NCI-H2227 (cell line): ENCODE measurements at regions not wholly inside any gene's neighbourhood (a gene's known extent, or its start where the extent isn't known, plus 50 kb on each side); places are given as distances from the start of the nearest gene placed in this dataset.
"Not testable (repeated sequence)": the region's sequence is repeated elsewhere in the genome, so short reads cannot be mapped to it uniquely, and the experiment has no call there.

Experiments used
- DNase-seq: peaks from one replicate; lab custom pipeline; 2025; ENCODE audit not compliant: unreplicated experiment; lab: John Stamatoyannopoulos, UW

DNA sequence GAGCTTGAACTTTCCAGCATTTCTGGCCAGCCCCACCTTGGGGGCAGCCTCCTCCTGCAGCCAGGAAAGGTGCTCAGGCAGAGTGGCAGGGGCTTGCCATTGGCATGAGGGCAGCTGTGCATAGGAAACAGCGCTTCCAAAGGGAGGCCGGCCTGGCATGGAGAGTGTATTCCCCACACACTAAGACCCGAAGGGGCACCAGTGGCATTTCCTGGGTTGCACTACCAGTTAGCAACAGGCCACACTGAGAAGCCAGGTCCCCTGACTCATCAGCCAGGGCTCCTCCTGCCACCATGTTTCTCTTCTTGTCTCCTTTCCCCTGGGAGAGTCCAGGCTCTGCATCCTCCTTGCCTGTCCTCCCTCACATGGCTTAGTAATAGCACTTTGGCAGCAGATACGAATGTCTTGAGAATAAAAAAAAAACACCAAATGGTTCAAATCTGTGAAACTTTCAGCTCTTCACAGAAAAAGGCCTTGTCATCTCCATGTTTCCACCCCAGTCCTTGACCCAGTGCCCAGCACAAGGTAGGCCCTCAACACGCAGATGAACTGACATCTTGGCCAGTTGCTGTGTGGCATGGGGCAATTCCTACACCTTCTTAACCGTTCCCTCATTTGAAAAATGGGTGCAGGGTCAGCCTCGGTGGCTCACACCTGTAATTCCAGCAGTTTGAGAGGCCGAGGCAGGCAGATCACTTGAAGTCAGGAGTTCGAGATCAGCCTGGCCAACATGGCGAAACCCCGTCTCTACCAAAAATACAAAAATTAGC lies 180.4 kb downstream of the SMAD6 start:
- no peak for DNase-seq

DNA sequence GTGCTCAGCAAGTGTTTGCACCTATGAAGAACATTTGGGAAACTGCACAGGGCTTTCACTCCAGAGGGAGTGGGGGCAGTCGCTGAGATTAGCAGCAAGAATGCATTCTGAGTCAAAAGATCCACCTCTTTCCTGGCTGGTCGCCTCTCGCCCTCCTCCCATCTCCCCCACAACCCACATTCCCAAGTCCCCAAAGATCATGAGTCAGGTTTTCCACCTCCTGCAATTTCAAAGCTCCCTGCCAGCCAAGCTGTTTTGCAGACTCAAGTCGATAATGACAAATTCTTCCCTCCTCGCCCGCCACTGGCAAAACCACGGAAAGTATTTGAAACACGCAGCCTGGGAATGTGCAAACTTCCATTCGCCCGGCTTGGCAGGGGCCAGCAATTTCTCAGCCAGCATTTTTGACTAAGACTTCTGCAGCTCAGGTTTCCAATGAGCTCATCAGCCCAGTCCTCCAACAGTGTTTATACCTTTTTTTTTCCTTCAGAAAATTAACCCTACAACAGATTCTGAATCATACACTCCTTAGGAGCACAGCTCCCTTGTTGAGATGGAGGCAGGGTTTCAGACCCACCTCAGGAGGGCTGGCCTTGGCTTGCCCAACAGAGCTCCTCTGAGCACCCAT lies 181.4 kb downstream of the SMAD6 start:
- DNase-seq: no peak

GRCh38 chr15:66884115-66884622 lies 181.2 kb upstream of the SMAD3 start:
- no peak for DNase-seq

DNA sequence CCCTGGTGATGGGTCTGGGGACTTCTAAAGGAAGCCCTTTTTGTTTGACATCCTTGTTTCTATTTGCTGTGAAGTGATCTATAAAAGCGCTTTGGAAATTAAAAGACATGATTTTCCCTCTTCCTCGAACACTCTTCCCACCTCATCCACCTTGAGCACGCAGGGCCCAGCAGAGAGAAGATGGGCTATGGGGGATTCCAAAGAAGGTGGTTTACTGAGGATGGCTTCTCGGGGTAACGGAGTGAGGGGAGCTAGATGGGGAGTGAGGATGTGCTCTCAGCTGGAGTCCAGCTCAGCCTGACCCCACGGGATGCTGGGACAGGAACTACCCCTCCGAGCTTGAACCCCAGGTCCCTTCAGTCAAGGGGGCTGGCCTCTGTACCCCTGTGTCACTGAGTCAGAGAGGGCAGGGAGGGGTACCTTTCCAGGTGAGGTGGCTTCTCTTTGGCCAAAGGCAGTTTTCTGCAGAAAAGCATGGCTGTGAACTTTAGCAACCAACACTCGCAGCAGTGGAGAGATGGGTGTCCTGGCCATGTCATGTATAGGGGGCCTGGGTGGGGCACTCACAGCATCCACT lies 180.7 kb upstream of the SMAD3 start:
- no peak for DNase-seq

GRCh38 chr15:66885281-66885915 lies 180.0 kb upstream of the SMAD3 start:
- DNase-seq: no peak

GRCh38 chr15:66886241-66886675 lies 179.1 kb upstream of the SMAD3 start:
- DNase-seq: no peak

DNA sequence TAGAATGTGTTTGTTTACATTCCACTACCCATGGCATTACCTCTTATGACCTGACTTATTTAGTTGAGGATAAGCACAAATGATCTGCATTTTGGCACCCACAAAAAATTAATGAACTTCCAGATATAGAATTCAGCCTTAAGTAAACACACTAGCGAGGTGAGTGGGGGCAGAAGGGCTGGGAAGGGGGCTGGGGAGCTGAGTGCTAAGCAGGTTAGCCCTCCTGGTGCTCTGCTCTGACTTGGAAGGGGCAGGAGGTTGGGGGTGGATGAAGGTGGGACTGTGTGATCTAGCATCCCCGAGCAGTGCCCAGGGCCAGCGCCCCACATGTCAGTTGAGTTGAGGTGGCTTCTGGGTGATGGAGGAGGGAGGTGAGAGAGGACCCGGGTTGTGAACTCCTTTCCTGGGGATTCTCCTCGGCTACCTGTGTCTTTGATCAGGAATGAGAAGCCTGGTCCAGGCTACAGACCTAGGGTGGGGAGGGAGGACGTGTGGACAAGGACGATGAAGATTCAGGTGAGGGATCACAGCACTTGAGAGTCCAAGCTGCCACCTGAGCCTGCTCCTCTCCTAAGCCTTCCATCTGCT lies 178.6 kb upstream of the SMAD3 start:
- no peak for DNase-seq

GRCh38 chr15:66889298-66889697 lies 176.1 kb upstream of the SMAD3 start:
- not testable (repeated sequence) for DNase-seq

DNA sequence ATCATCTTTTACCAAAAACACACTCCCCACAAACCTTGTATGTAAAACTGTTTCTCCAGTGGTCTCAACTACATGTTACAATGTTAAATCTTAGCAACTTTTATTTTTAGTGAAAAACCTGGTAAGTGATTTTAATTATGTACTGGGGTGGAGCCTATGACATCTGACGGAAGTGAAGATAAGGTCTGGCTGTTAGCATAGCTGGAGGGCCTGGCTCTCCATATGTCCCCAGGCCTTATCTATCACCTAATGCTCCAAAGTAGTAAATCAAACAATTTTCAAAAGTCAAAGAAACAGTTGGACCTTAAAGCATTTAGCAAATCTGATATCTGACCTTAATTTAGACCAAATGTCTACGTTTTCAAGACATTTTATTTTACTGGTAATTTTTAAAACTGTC lies 173.6 kb upstream of the SMAD3 start:
- DNase-seq: no peak

DNA sequence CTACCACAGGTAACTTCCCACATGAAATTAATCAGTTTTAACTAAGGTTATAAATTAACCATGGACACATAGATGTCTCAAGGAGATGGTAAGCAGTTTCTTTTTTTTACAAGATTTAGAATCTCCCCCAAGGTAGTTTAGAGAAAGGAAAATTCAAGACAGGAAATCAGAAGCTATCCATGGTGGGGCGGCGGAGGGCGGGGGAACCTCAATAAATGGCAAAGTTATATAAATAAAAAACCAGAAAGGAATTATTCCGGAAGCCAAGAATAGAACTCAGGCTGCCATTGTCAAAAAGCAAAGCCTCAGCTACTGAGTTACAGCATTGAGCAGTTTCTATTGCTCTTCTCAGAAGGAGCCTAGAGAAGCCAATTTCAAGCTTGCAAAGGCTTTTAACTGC lies 172.1 kb upstream of the SMAD3 start:
- no peak for DNase-seq

- no peak for DNase-seq
Observed at GRCh38 chr15:66894363-66894762, 171.0 kb upstream of the SMAD3 start.

DNA sequence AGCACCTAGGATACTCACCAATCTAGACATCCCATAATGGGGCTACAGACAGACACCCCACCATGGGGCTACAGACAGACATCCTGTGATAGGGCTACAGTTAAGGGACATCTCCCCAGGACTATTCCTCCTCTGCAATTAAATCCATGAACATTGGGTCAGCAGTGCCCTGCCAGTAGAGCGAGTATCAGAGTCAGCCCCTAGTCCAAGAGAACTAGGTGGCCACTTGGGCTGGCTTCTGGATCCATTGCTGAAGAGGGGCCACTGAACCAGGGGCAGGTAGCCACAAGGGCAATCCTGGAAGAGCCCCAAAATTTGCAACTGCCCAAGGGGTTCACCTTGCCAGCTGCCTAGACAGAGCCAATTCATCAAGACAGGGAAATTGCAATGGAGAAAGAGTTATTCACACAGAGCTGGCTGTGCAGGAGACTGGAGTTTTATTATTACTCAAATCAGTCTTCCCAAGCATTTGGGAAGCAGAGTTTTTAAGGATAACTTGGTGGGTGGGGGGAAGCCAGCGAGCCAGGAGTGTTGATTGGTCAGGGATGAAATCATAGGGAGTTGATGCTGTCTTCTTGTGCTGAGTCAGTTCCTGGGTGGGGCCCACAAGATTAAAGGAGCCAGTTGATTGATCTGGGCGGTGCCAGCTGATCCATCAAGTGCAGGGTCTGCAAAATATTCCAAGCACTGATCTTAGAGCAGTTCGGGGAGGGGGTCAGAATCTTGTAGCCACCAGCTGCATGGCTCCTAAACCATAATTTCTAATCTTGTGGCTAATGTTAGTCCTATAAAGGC lies 170.2 kb upstream of the SMAD3 start:
- DNase-seq: no peak

GRCh38 chr15:66895794-66896453 lies 169.5 kb upstream of the SMAD3 start:
- no peak for DNase-seq

- no peak for DNase-seq
Observed at GRCh38 chr15:66896611-66897010, 168.8 kb upstream of the SMAD3 start.

- DNase-seq: no peak
Observed at GRCh38 chr15:66897416-66897815, 168.0 kb upstream of the SMAD3 start.

DNA sequence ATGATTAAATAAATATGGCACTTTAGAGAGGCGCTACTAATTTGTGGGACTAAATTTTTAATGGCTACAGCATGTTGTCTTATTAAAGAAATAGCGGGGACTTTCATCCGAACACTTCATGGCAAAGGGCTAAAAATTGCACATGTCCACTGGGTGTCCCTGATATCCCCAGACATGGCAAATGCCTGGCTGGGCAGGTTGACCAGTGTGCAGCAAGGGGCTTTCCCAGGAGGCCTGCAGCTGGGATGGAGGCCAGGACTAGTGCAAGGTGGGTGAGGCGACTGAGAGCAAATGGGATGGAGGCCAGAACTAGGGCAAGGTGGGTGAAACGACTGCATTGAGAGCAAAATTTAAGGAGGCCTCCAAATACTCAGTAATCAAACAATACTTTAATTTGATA lies 167.4 kb upstream of the SMAD3 start:
- DNase-seq: no peak

- no peak for DNase-seq
Observed at GRCh38 chr15:66898656-66899386, 166.6 kb upstream of the SMAD3 start.

GRCh38 chr15:66899555-66900350 lies 165.6 kb upstream of the SMAD3 start:
- DNase-seq: no peak
